Right lobe of liver (tissue), 6 donors: ENCODE measurements at regions not wholly inside any gene's neighbourhood (a gene's known extent, or its start where the extent isn't known, plus 50 kb on each side); places are given as distances from the start of the nearest gene placed in this dataset.
A peak's percentile ranks its signal among the peaks of the same experiment; 100 is the strongest.

Experiments
- ATAC-seq, 4 donors: fragments of 200-7000 bp; cut with Tn5 transposase; one replicate each; pipeline ENCODE4 v1.9.1; 2020; ENCODE audit warnings: mild to moderate bottlenecking in 4 of 4, moderate library complexity in 4 of 4
- DNase-seq, 3 donors: peaks; one replicate each; pipeline ENCODE4 v3.0.0-alpha.2; 2020
- H3K27ac ChIP-seq, 3 donors: fragments of 200-600 bp; one replicate each; pipeline ENCODE4 v1.8.0; 2022
- H3K27me3 ChIP-seq, 2 donors: fragments of 200-600 bp; one replicate each; pipeline ENCODE4 v1.8.0; 2022
- H3K36me3 ChIP-seq, 4 donors: fragments of 200-600 bp; sonication (generic) in 1 of 4; one replicate each; pipeline versions ENCODE4 v1.5.1 to v1.8.0; 2017 to 2022; ENCODE audit warnings: control low read depth in 1 of 4
- H3K4me1 ChIP-seq, 4 donors: fragments of 200-600 bp; sonication (generic) in 1 of 4; one replicate each; pipeline versions ENCODE4 v1.5.1 to v1.8.0; 2017 to 2022; ENCODE audit warnings: control low read depth in 1 of 4
- H3K4me3 ChIP-seq, 3 donors: fragments of 200-600 bp; one replicate each; pipeline ENCODE4 v1.8.0; 2022
- H3K9me3 ChIP-seq, 4 donors: fragments of 200-600 bp; sonication (generic) in 1 of 4; one replicate each; pipeline versions ENCODE4 v1.5.1 to v1.8.0; 2017 to 2022; ENCODE audit warnings: control low read depth in 1 of 4
- CTCF ChIP-seq, 4 donors: fragments of 200-600 bp in 3 of 4; fragments of 450-650 bp in 1 of 4; IDR thresholded peaks; one replicate each; pipeline versions ENCODE4 v1.5.1 to v1.8.0; 2016 to 2022; ENCODE audit warnings: antibody characterized with exemption in 4 of 4, mild to moderate bottlenecking in 2 of 4
- POLR2A ChIP-seq: fragments of 450-650 bp; IDR thresholded peaks from one replicate; pipeline ENCODE4 v1.6.1; 2017; ENCODE audit warnings: antibody characterized with exemption, mild to moderate bottlenecking
- WGBS: methylation state at CpG from one replicate; pipeline ENCODE4 v1.1.6; 2018; ENCODE audit warnings: low coverage, low lambda C conversion rate; ENCODE audit not compliant: insufficient coverage; ENCODE audit errors: missing lambda C conversion rate; 5-methylcytosine and 5-hydroxymethylcytosine counted together
- intact Hi-C, 2 donors: fragments of 100-400 bp; cut with DNase I; formaldehyde crosslinking; loops; one replicate each; pipeline versions ENCODE4 v1.11.2 to v1.14.1; 2022
- donor health status: DM: no; HTN: yes; CAD: no.
- donor health status: DM: no; HTN: no; CAD: no.
- donor health status: DM: no; HTN: no; CAD: no.
- donor health status: DM: no; HTN: yes; CAD: no.
- donor health status: DM: no; HTN: yes; CAD: no.

- DNase-seq = no peak
- no peak for ATAC-seq
- WGBS = 56% methylated on average over 1 of the region's 1 CpG
- H3K9me3 ChIP-seq = no peaks in the 10 kb centered on the region
- intact Hi-C loops = no loop called here
- peaks cover 0 to 3% (median 0%) of the 10 kb centered on the region in 4 donors for H3K4me1 ChIP-seq
- H3K27me3 ChIP-seq = peaks cover 3 to 7% of the 10 kb centered on the region in 2 donors
- no peak overlapping the region for H3K27ac ChIP-seq
- H3K36me3 ChIP-seq = no peaks in the 10 kb centered on the region
- H3K4me3 ChIP-seq = no peak overlapping the region
- no peak for TF ChIP-seq CTCF (IDR thresholded peaks at IDR 0.05)
- TF ChIP-seq POLR2A = no peak
Measured at GRCh38 chrX:81378560-81378959, 176.7 kb downstream of the SH3BGRL start.

GRCh38 chrX:81390237-81390636, 188.3 kb downstream of the SH3BGRL start:
- H3K36me3 ChIP-seq = no peaks in the 10 kb centered on the region
- intact Hi-C loops = no loop called here
- peaks cover 0 to 3% of the 10 kb centered on the region in 2 donors for H3K27me3 ChIP-seq
- TF ChIP-seq CTCF (IDR thresholded peaks at IDR 0.05) (no peak), POLR2A (no peak)
- H3K9me3 ChIP-seq = no peaks in the 10 kb centered on the region
- DNase-seq (no peak), ATAC-seq (peak; percentile 42 to 79 (median 73))
- no peak overlapping the region for H3K4me3 ChIP-seq
- no peaks in the 10 kb centered on the region for H3K4me1 ChIP-seq
- H3K27ac ChIP-seq = no peak overlapping the region

- Histone ChIP-seq H3K4me3 (no peak overlapping the region), H3K4me1 (no peaks in the 10 kb centered on the region), H3K27me3 (peaks cover 0 to 3% of the 10 kb centered on the region in 2 donors), H3K27ac (no peak overlapping the region), H3K36me3 (no peaks in the 10 kb centered on the region), H3K9me3 (no peaks in the 10 kb centered on the region)
- DNase-seq (no peak), ATAC-seq (peak in 1 of 4 donors; percentile 25)
- intact Hi-C loops = no loop called here
- TF ChIP-seq POLR2A (no peak), CTCF (IDR thresholded peaks at IDR 0.05) (no peak)
Measured at GRCh38 chrX:81392396-81392795, 190.5 kb downstream of the SH3BGRL start.

GRCh38 chrX:81405781-81406180, 203.9 kb downstream of the SH3BGRL start:
- Histone ChIP-seq H3K27ac (no peak overlapping the region), H3K4me3 (no peak overlapping the region), H3K36me3 (no peaks in the 10 kb centered on the region), H3K27me3 (no peaks in the 10 kb centered on the region), H3K4me1 (no peaks in the 10 kb centered on the region), H3K9me3 (no peaks in the 10 kb centered on the region)
- TF ChIP-seq POLR2A = no peak
- no peak for TF ChIP-seq CTCF (IDR thresholded peaks at IDR 0.05)
- intact Hi-C loops = no loop called here
- ATAC-seq (no peak), DNase-seq (no peak)

- DNase-seq = no peak
- no peaks in the 10 kb centered on the region for H3K36me3 ChIP-seq
- intact Hi-C loops = no loop called here
- no peaks in the 10 kb centered on the region for H3K4me1 ChIP-seq
- H3K27me3 ChIP-seq = no peaks in the 10 kb centered on the region
- ATAC-seq = no peak
- H3K4me3 ChIP-seq = no peak overlapping the region
- TF ChIP-seq POLR2A (no peak), CTCF (IDR thresholded peaks at IDR 0.05) (no peak)
- no peaks in the 10 kb centered on the region for H3K9me3 ChIP-seq
- H3K27ac ChIP-seq = no peak overlapping the region
Measured at GRCh38 chrX:81411517-81411916, 209.6 kb downstream of the SH3BGRL start.
